GM23338 (cell line): ENCODE measurements at regions not wholly inside any gene's neighbourhood (a gene's known extent, or its start where the extent isn't known, plus 50 kb on each side); places are given as distances from the start of the nearest gene placed in this dataset.

Experiments
- ATAC-seq: fragments of 200-7000 bp; cut with Tn5 transposase; 3 replicates; pipeline ENCODE4 v1.9.1; 2020
- DNase-seq: peaks from one replicate; pipeline ENCODE4 v3.0.0-alpha.2; 2015; ENCODE audit warnings: low spot score
- H2AFZ ChIP-seq: fragments of 200-600 bp; sonication (generic); 2 replicates; pipeline ENCODE4 v1.8.0; 2016; ENCODE audit warnings: antibody characterized with exemption, mild to moderate bottlenecking, moderate library complexity
- H3F3A ChIP-seq: fragments of 200-600 bp; sonication (generic); replicated peaks from 2 replicates; pipeline ENCODE4 v1.8.0; 2017; ENCODE audit warnings: antibody characterized with exemption, mixed run types, low read depth
- H3K27ac ChIP-seq: fragments of 200-600 bp; sonication (generic); 2 replicates; pipeline ENCODE4 v1.6.1; 2016; ENCODE audit warnings: low read depth
- H3K27me3 ChIP-seq: fragments of 200-600 bp; sonication (generic); 2 replicates; pipeline ENCODE4 v1.8.0; 2016; ENCODE audit warnings: mild to moderate bottlenecking, mixed run types, moderate library complexity; ENCODE audit not compliant: insufficient read depth
- H3K36me3 ChIP-seq: fragments of 200-600 bp; sonication (generic); 2 replicates; pipeline ENCODE4 v1.8.0; 2016; ENCODE audit warnings: mild to moderate bottlenecking; ENCODE audit not compliant: insufficient read depth
- H3K4me1 ChIP-seq: fragments of 200-600 bp; sonication (generic); 2 replicates; pipeline ENCODE4 v1.8.0; 2016; ENCODE audit warnings: mild to moderate bottlenecking, moderate library complexity; ENCODE audit not compliant: insufficient read depth
- H3K4me2 ChIP-seq: fragments of 200-600 bp; sonication (generic); 2 replicates; pipeline ENCODE4 v1.7.1; 2017; ENCODE audit warnings: mixed run types
- H3K4me3 ChIP-seq: fragments of 200-600 bp; sonication (generic); 2 replicates; pipeline ENCODE4 v1.6.1; 2016; ENCODE audit warnings: mixed run types
- H3K79me2 ChIP-seq: fragments of 200-600 bp; sonication (generic); replicated peaks from 2 replicates; pipeline ENCODE4 v1.8.0; 2017; ENCODE audit warnings: mild to moderate bottlenecking; ENCODE audit not compliant: insufficient read depth
- H3K9me2 ChIP-seq: fragments of 200-600 bp; sonication (generic); 2 replicates; pipeline ENCODE4 v1.8.0; 2017; ENCODE audit not compliant: insufficient read depth
- H4K20me1 ChIP-seq: fragments of 200-600 bp; sonication (generic); replicated peaks from 2 replicates; pipeline ENCODE4 v1.8.0; 2017; ENCODE audit warnings: mild to moderate bottlenecking; ENCODE audit not compliant: insufficient read depth
- H3K27ac Mint-ChIP-seq: 2 replicates; pipeline ENCODE4 v1.8.0; 2020; ENCODE audit warnings: inconsistent platforms, mild to moderate bottlenecking, moderate library complexity, mixed read lengths
- H3K27me3 Mint-ChIP-seq: 3 replicates; pipeline ENCODE4 v1.8.0; 2022; ENCODE audit warnings: low read depth, mild to moderate bottlenecking, moderate library complexity, mixed read lengths, inconsistent platforms; ENCODE audit not compliant: insufficient read depth, poor library complexity
- H3K36me3 Mint-ChIP-seq: 3 replicates; pipeline ENCODE4 v1.8.0; 2021; ENCODE audit warnings: low read depth, mild to moderate bottlenecking, inconsistent platforms, moderate library complexity, mixed read lengths
- H3K4me1 Mint-ChIP-seq: 3 replicates; pipeline ENCODE4 v1.8.0; 2020; ENCODE audit warnings: mild to moderate bottlenecking, inconsistent platforms, mixed read lengths
- H3K4me3 Mint-ChIP-seq: 3 replicates; pipeline ENCODE4 v1.8.0; 2021; ENCODE audit warnings: moderate library complexity, mild to moderate bottlenecking, inconsistent platforms, mixed read lengths
- H3K9me3 Mint-ChIP-seq: 3 replicates; pipeline ENCODE4 v1.8.0; 2020; ENCODE audit warnings: moderate library complexity, mild to moderate bottlenecking, inconsistent platforms, mixed read lengths
- CREB1 ChIP-seq: fragments of 250-450 bp; sonication (Bioruptor Pico); IDR thresholded peaks from 2 replicates; pipeline ENCODE4 v1.5.0; 2020; ENCODE audit warnings: low read depth, mild to moderate bottlenecking, moderate library complexity
- EZH2phosphoT487 ChIP-seq: fragments of 200-600 bp; sonication (generic); IDR thresholded peaks from one replicate; pipeline ENCODE4 v1.8.1; 2018; ENCODE audit warnings: antibody characterized with exemption; ENCODE audit not compliant: unreplicated experiment
- JUNB ChIP-seq: IDR thresholded peaks from one replicate; pipeline ENCODE4 v1.6.1; 2016; ENCODE audit warnings: antibody characterized with exemption; ENCODE audit not compliant: unreplicated experiment
- NANOG ChIP-seq: IDR thresholded peaks from 2 replicates; pipeline ENCODE4 v1.6.1; 2016; ENCODE audit warnings: antibody characterized with exemption, borderline replicate concordance
- ZNF114 ChIP-seq: fragments of 250-450 bp; sonication (Bioruptor Pico); IDR thresholded peaks from 2 replicates; pipeline ENCODE4 v1.5.0; 2020; ENCODE audit warnings: mild to moderate bottlenecking, moderate library complexity
- ZNF331 ChIP-seq: fragments of 250-450 bp; sonication (Bioruptor Pico); IDR thresholded peaks from 2 replicates; pipeline ENCODE4 v1.5.0; 2020; ENCODE audit warnings: low read depth, mild to moderate bottlenecking, moderate library complexity
- TF ChIP-seq, protein P1 (sequence below): IDR thresholded peaks from 2 replicates; pipeline ENCODE4 v1.6.1; 2016; ENCODE audit warnings: antibody characterized with exemption
- TF ChIP-seq, protein P2 (sequence below), 2 experiments: fragments of 200-600 bp in 1 of 2; sonication (generic) in 1 of 2; conservative IDR thresholded peaks; 2 replicates each; pipeline versions ENCODE4 v1.5.1 to v1.6.1; 2016 to 2017; ENCODE audit warnings: antibody characterized with exemption in 2 of 2, low read depth in 2 of 2, mild to moderate bottlenecking in 2 of 2, moderate library complexity in 1 of 2
- TF ChIP-seq, protein P3 (sequence below): fragments of 250-450 bp; sonication (Bioruptor Pico); IDR thresholded peaks from 2 replicates; pipeline ENCODE4 v1.5.0; 2020; ENCODE audit warnings: mild to moderate bottlenecking, moderate library complexity
- TF ChIP-seq, protein P4 (sequence below): IDR thresholded peaks from one replicate; pipeline ENCODE4 v1.6.1; 2018; ENCODE audit warnings: antibody characterized with exemption; ENCODE audit not compliant: unreplicated experiment

DNA sequence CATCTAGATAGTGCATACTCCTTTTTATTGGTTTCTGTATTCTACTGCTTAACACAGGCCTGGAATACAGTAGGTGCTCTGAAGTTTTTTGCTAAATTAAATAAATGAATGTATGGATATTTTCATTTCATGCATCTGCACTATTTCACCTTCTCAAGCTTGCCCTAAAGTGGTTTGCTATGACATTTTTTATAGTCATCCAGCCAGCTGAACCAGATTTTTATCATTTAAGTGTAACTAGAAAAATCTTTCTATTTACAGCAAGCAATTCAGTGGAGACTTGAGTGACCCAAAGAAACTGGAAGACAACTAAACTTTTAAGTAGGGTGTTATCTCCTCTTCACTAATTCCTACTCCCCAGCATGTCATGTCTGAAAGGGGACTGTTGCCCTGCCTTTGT is 354.9 kb downstream of the OSR1 start (continued):
- TF ChIP-seq, protein P1, sequence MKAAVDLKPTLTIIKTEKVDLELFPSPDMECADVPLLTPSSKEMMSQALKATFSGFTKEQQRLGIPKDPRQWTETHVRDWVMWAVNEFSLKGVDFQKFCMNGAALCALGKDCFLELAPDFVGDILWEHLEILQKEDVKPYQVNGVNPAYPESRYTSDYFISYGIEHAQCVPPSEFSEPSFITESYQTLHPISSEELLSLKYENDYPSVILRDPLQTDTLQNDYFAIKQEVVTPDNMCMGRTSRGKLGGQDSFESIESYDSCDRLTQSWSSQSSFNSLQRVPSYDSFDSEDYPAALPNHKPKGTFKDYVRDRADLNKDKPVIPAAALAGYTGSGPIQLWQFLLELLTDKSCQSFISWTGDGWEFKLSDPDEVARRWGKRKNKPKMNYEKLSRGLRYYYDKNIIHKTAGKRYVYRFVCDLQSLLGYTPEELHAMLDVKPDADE: no peak
- TF ChIP-seq, protein P2, sequence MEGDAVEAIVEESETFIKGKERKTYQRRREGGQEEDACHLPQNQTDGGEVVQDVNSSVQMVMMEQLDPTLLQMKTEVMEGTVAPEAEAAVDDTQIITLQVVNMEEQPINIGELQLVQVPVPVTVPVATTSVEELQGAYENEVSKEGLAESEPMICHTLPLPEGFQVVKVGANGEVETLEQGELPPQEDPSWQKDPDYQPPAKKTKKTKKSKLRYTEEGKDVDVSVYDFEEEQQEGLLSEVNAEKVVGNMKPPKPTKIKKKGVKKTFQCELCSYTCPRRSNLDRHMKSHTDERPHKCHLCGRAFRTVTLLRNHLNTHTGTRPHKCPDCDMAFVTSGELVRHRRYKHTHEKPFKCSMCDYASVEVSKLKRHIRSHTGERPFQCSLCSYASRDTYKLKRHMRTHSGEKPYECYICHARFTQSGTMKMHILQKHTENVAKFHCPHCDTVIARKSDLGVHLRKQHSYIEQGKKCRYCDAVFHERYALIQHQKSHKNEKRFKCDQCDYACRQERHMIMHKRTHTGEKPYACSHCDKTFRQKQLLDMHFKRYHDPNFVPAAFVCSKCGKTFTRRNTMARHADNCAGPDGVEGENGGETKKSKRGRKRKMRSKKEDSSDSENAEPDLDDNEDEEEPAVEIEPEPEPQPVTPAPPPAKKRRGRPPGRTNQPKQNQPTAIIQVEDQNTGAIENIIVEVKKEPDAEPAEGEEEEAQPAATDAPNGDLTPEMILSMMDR (conservative IDR thresholded peaks at IDR 0.05; ENCODE audit: low read depth in 2 of 2): no peak
- TF ChIP-seq JUNB: no peak
- no peak for TF ChIP-seq ZNF331

DNA sequence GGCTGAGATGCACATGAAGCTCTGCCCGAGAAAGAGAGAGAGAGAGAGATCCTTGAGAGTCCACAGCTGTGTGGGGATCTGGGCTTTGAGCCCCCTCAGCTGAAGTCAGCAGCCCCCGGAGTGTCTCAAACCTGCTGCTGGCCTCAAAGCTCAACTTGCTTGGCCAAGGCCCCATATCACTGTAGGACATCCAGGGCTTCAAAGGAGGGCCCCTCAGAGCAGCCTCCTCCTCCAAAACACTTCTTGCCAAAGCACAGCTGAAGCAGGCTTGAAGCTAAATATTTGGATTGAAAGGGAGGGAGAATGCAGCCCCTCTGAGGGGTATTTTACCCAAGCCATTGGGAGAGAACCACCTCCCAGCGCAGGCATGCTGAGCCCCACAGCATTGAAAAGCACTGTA is 357.6 kb downstream of the OSR1 start:
- Mint-ChIP-seq H3K9me3 (no peaks in the 10 kb centered on the region; the same call in 2 of the 3 replicates), H3K36me3 (no peaks in the 10 kb centered on the region), H3K4me1 (no peaks in the 10 kb centered on the region; the same call in 2 of the 3 replicates), H3K27me3 (peaks cover 3% of the 10 kb centered on the region), H3K4me3 (no peak overlapping the region), H3K27ac (no peak overlapping the region)
- Histone ChIP-seq H3K79me2 (no peaks in the 10 kb centered on the region), H3K4me2 (no peak overlapping the region), H2AFZ (no peak overlapping the region), H3K9me2 (peaks cover 13% of the 10 kb centered on the region), H3F3A (no peaks in the 10 kb centered on the region), H3K27me3 (no peaks in the 10 kb centered on the region), H3K36me3 (no peaks in the 10 kb centered on the region), H3K27ac (no peak overlapping the region), H3K4me3 (no peak overlapping the region), H3K4me1 (no peaks in the 10 kb centered on the region), H4K20me1 (no peaks in the 10 kb centered on the region)
- no peak for DNase-seq
- ATAC-seq: no peak
- TF ChIP-seq CREB1 (CRISPR knock-in tag): no peak
- no peak for TF ChIP-seq JUNB
- TF ChIP-seq EZH2phosphoT487: no peak
- TF ChIP-seq, protein P3, sequence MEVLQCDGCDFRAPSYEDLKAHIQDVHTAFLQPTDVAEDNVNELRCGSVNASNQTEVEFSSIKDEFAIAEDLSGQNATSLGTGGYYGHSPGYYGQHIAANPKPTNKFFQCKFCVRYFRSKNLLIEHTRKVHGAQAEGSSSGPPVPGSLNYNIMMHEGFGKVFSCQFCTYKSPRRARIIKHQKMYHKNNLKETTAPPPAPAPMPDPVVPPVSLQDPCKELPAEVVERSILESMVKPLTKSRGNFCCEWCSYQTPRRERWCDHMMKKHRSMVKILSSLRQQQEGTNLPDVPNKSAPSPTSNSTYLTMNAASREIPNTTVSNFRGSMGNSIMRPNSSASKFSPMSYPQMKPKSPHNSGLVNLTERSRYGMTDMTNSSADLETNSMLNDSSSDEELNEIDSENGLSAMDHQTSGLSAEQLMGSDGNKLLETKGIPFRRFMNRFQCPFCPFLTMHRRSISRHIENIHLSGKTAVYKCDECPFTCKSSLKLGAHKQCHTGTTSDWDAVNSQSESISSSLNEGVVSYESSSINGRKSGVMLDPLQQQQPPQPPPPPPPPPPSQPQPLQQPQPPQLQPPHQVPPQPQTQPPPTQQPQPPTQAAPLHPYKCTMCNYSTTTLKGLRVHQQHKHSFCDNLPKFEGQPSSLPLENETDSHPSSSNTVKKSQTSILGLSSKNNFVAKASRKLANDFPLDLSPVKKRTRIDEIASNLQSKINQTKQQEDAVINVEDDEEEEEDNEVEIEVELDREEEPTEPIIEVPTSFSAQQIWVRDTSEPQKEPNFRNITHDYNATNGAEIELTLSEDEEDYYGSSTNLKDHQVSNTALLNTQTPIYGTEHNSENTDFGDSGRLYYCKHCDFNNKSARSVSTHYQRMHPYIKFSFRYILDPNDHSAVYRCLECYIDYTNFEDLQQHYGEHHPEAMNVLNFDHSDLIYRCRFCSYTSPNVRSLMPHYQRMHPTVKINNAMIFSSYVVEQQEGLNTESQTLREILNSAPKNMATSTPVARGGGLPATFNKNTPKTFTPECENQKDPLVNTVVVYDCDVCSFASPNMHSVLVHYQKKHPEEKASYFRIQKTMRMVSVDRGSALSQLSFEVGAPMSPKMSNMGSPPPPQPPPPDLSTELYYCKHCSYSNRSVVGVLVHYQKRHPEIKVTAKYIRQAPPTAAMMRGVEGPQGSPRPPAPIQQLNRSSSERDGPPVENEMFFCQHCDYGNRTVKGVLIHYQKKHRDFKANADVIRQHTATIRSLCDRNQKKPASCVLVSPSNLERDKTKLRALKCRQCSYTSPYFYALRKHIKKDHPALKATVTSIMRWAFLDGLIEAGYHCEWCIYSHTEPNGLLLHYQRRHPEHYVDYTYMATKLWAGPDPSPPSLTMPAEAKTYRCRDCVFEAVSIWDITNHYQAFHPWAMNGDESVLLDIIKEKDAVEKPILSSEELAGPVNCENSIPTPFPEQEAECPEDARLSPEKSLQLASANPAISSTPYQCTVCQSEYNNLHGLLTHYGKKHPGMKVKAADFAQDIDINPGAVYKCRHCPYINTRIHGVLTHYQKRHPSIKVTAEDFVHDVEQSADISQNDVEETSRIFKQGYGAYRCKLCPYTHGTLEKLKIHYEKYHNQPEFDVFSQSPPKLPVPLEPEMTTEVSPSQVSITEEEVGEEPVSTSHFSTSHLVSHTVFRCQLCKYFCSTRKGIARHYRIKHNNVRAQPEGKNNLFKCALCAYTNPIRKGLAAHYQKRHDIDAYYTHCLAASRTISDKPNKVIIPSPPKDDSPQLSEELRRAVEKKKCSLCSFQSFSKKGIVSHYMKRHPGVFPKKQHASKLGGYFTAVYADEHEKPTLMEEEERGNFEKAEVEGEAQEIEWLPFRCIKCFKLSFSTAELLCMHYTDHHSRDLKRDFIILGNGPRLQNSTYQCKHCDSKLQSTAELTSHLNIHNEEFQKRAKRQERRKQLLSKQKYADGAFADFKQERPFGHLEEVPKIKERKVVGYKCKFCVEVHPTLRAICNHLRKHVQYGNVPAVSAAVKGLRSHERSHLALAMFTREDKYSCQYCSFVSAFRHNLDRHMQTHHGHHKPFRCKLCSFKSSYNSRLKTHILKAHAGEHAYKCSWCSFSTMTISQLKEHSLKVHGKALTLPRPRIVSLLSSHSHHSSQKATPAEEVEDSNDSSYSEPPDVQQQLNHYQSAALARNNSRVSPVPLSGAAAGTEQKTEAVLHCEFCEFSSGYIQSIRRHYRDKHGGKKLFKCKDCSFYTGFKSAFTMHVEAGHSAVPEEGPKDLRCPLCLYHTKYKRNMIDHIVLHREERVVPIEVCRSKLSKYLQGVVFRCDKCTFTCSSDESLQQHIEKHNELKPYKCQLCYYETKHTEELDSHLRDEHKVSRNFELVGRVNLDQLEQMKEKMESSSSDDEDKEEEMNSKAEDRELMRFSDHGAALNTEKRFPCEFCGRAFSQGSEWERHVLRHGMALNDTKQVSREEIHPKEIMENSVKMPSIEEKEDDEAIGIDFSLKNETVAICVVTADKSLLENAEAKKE (CRISPR knock-in tag): no peak
- no peak for TF ChIP-seq ZNF114 (CRISPR knock-in tag)
- TF ChIP-seq, protein P4, sequence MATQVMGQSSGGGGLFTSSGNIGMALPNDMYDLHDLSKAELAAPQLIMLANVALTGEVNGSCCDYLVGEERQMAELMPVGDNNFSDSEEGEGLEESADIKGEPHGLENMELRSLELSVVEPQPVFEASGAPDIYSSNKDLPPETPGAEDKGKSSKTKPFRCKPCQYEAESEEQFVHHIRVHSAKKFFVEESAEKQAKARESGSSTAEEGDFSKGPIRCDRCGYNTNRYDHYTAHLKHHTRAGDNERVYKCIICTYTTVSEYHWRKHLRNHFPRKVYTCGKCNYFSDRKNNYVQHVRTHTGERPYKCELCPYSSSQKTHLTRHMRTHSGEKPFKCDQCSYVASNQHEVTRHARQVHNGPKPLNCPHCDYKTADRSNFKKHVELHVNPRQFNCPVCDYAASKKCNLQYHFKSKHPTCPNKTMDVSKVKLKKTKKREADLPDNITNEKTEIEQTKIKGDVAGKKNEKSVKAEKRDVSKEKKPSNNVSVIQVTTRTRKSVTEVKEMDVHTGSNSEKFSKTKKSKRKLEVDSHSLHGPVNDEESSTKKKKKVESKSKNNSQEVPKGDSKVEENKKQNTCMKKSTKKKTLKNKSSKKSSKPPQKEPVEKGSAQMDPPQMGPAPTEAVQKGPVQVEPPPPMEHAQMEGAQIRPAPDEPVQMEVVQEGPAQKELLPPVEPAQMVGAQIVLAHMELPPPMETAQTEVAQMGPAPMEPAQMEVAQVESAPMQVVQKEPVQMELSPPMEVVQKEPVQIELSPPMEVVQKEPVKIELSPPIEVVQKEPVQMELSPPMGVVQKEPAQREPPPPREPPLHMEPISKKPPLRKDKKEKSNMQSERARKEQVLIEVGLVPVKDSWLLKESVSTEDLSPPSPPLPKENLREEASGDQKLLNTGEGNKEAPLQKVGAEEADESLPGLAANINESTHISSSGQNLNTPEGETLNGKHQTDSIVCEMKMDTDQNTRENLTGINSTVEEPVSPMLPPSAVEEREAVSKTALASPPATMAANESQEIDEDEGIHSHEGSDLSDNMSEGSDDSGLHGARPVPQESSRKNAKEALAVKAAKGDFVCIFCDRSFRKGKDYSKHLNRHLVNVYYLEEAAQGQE: no peak
- no peak for TF ChIP-seq NANOG
- TF ChIP-seq, protein P2 (conservative IDR thresholded peaks at IDR 0.05; ENCODE audit: low read depth in 2 of 2): no peak
